Embryonic facial prominence (tissue), 1 donor: ENCODE measurements at regions not wholly inside any gene's neighbourhood (a gene's known extent, or its start where the extent isn't known, plus 50 kb on each side); places are given as distances from the start of the nearest gene placed in this dataset.
"Not testable (repeated sequence)": the region's sequence is repeated elsewhere in the genome, so short reads cannot be mapped to it uniquely, and the experiment has no call there.

ENCODE experiments used
- DNase-seq: peaks from one replicate; pipeline ENCODE4 v3.0.0-alpha.2; 2016; ENCODE audit errors: extremely low spot score

DNA sequence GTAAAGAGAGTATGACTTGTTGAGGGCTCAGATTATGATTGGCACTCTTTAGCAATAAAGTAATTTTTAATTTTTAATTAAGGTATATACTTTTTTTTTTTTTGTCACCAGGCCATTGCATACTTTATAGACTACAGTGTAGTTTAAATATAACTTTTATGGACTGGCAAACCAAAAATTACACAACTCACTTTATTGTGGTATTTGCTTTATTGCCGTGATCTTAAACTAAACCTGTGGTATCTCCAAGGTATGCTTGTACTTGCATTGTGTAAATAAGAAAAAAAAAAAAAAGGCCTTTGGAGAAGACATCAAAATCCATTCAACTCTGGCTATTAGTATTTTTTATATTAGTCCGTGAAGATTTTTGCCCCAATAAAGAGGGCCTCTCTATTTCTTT, 646.7 kb upstream of the FOXG1 start:
- no peak for DNase-seq

- no peak for DNase-seq
Measured at GRCh38 chr14:28120391-28120790, 646.2 kb upstream of the FOXG1 start.

- DNase-seq, result no peak
Measured at GRCh38 chr14:28121512-28122297, 644.9 kb upstream of the FOXG1 start.

GRCh38 chr14:28130610-28131284, 635.8 kb upstream of the FOXG1 start:
- no peak for DNase-seq

DNA sequence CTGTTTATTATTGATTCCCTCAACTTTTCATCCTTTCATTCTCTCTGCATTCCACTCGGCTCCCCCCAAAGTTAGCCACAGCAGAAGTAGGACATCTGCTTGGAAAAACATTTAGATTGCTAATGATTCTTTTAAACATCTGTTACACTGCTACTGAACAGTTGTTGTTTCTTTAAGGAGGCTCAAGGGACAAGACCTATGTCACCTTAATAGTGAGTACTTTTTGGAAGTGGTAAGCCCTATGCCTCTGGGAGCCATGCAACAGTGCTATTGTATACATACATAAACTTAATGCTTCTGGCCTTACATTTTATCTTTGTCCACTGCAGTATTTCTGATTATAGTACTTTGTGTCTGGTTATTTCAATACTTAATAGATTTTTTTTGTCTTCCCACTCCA, 628.2 kb upstream of the FOXG1 start:
- DNase-seq, result no peak

- DNase-seq, result no peak
Measured at GRCh38 chr14:28141662-28142061, 624.9 kb upstream of the FOXG1 start.

- DNase-seq, result no peak
Measured at GRCh38 chr14:28142400-28143015, 624.1 kb upstream of the FOXG1 start.

DNA sequence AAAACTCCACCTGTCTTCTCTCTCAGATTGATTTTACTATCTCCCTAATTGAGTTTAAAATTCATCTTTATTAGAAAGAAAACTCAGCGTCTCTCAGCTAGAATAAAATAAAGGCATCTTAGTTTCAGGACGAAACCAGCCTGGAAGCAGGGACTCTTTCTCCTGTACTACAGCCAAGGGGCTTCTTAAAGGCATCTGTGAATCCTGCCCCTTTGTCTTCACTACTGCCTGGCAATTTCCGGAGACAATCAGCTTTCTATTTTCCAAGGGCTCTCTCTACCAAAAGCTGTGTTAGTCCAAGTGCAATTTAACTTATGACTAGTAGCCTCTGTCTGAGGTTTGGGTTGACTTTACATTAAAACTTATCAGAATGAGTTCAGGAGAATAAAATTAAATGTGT, 623.3 kb upstream of the FOXG1 start:
- DNase-seq, result no peak

- DNase-seq, result no peak
Measured at GRCh38 chr14:28151926-28152325, 614.7 kb upstream of the FOXG1 start.

GRCh38 chr14:28152453-28153044, 614.0 kb upstream of the FOXG1 start:
- no peak for DNase-seq

DNA sequence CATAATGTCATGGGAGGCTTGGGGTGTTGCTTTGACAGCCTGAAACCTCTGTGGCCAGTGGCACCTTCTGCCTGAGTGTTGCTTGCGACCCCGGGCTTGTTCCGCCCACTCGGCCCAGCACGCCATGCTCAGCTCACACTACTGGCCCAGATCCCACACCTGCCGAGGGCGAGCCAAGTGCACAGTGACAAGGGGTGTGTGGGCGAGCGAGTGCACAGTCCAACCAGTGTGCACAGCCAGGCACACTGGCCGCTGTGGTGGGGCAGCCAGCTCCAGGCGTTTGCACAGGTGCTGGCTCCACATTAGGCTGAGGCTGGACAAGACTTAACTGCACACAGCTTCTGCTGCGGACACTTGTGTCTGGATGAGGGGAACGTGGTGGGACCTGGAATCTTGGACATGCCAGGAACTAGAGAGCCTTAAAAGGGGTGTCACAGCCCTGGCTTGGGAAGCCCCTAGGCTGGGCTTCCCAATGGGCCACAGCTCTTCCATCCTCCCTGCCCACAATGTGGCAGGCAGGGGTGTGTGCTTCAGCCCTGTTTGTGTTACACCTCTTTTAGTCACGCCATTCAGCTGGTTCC, 609.2 kb upstream of the FOXG1 start:
- no peak for DNase-seq

- DNase-seq, result no peak
Measured at GRCh38 chr14:28157887-28158791, 608.4 kb upstream of the FOXG1 start.

DNA sequence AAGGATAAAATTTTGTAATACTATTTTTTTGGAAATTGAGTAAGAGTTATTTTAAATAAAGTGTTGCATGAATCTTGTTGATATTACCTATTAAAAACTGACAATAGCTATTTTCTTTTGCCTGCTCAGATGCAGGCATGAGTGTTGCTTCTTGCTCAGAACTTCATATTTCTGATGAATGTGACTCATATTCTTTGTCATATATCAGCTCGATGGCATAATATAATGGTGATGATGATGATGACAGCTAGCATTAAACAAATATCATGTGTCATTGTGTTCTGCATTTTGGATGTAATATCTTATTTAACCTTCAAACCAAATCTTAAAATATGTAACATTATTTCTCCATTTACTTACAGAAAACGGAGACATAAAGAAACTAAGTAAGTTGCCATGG, 605.5 kb upstream of the FOXG1 start:
- no peak for DNase-seq

- DNase-seq, result no peak
Measured at GRCh38 chr14:28163233-28163632, 603.4 kb upstream of the FOXG1 start.

DNA sequence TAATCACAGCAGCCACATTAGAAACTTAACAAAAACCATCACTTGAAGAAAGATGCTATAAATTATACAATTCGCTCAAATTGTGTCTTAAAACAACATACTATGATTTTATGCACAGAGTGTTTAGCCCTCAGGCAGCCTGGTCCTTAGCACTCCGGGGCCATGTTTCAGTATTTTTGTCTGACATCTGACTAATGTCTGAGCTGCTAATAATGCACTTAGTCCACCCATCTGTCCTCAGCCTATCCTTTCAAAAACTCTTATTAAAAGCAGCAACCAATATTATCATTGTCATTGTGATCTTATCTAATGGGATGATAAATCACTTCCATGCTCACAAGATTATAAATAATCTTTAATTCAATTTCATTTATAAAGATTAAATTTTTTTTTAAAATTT, 602.7 kb upstream of the FOXG1 start:
- no peak for DNase-seq

DNA sequence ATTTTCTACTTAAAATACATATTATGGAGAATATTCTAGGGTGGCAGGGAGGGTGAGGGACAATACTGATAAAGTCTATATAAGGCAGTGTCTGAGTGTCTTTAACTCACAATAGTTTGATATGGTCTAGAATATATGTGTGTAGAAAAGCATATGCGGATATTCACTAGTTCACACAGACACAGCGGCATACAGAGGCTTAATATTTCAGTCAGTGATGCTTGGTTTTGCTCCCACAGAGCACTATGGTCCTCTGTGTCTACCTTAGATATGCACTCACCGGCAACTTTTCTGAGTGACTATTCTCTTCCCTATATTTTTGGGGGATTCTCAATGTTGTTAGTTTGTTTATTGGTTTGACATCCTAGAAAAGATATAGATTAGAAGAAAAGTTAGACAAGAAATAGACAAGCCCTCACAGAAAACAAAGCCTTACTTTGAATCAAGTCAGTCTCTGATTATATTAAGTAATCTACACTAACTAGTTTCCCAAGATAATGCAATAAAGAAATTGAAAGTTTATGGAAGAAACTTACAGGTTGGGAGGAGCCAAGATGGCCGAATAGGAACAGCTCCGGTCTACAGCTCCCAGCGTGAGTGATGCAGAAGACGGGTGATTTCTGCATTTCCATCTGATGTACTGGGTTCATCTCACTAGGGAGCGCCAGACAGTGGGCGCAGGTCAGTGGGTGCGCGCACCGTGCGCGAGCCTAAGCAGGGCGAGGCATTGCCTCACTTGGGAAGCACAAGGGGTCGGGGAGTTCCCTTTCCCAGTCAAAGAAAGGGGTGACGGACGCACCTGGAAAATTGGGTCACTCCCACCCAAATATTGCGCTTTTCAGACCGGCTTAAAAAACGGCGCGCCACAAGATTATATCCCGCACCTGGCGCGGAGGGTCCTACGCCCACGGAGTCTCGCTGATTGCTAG, 578.4 kb upstream of the FOXG1 start:
- not testable (repeated sequence) for DNase-seq

DNA sequence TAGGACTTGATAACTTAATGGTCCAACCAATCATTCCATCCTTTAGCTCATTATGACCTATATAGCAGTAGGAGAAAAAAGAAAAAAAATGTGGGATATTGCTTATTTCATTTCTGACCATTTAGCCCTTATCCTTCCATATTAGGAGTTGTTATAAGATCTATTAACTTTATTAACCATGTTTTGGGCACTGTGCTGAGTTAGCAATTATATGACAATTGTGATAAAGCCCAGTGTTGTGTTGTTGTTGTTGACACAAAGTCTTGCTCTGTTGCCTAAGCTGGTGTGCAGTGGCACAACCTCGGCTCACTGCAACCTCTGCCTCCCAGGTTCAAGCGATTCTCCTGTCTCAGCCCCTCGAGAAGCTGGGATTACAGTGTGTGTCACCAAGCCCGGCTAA, 569.7 kb upstream of the FOXG1 start:
- no peak for DNase-seq

DNA sequence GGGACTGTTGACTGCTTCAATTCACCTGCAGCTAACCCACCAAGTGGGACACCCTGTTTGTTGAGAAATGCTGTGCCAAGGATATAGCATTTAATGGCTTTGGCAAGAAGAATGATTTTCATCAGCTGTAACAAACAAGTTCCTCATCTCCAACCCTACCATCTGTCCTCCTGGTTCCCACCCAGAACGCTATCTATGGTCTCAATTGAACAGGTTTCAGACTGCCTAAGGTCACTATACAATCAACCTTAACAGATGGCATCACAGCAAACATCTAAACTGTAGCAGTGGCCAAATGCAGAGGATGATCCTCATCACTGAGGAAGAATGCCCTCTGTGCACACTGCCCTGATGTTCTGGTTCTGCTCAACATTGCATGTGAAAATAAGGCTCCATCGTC, 546.2 kb upstream of the FOXG1 start:
- no peak for DNase-seq

DNA sequence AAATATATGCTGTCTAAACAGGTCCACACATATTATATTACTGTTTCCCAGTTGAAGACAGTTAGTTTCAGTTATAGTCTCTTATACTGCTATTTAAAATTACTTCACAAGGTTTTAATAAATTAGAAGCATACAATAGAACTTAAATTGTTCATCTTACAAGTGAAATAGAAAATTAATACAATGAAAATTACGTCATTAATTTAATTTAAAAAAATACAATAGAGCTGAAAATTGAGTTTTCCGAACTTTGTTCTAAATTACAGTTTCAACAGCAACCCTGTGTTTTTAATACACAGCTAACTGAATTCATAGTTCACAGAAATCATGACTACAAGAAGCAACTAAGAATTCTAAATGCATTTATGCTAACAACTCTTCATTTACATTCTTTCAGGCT, 525.7 kb upstream of the FOXG1 start:
- DNase-seq, result no peak

DNA sequence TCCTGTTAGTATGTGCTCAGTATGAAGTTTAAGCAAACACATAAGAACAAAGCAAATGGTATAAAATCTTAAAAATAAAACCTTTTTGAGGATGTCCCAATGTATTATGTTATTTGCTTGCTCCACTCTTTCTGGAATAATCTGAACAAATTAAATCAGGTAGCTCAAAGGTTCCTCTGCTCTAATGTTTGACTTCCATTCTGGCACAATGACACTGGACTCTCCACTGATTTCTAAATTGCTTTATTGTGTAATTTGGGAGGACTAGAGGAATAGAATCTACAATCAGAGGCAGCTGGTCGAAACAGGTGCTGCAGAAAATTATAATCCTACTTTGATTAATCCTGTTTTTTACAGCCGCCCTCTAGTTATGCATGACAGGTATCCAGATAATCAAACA, 523.7 kb upstream of the FOXG1 start:
- DNase-seq, result no peak
